Heart left ventricle (tissue), 16 donors: ENCODE measurements at regions not wholly inside any gene's neighbourhood (a gene's known extent, or its start where the extent isn't known, plus 50 kb on each side); places are given as distances from the start of the nearest gene placed in this dataset.

ENCODE experiments used
- ATAC-seq, 4 donors: fragments of 200-7000 bp; cut with Tn5 transposase; one replicate each; pipeline ENCODE4 v1.9.1; 2020 to 2022; ENCODE audit warnings: moderate library complexity in 4 of 4, mild to moderate bottlenecking in 3 of 4, moderate number of reproducible peaks in 1 of 4
- DNase-seq, 5 donors: peaks; one replicate each; pipeline ENCODE4 v3.0.0-alpha.2; 2020
- H3K27ac ChIP-seq, 12 donors: fragments of 200-600 bp; sonication (generic) in 4 of 12; one replicate each; pipeline versions ENCODE4 v1.5.0 to v1.8.0; 2016 to 2022; ENCODE audit warnings: mild to moderate bottlenecking in 2 of 12
- H3K27me3 ChIP-seq, 9 donors: fragments of 200-600 bp; sonication (generic) in 2 of 9; one replicate each; pipeline versions ENCODE4 v1.5.1 to v1.8.0; 2016 to 2022; ENCODE audit warnings: mild to moderate bottlenecking in 3 of 9
- H3K36me3 ChIP-seq, 9 donors: fragments of 200-600 bp; sonication (generic) in 2 of 9; one replicate each; pipeline versions ENCODE4 v1.5.0 to v1.8.0; 2018 to 2022; ENCODE audit warnings: mild to moderate bottlenecking in 2 of 9
- H3K4me1 ChIP-seq, 12 donors: fragments of 200-600 bp; sonication (generic) in 4 of 12; one replicate each; pipeline versions ENCODE4 v1.5.0 to v1.8.0; 2016 to 2022; ENCODE audit warnings: mild to moderate bottlenecking in 3 of 12
- H3K4me3 ChIP-seq, 12 donors: fragments of 200-600 bp; sonication (generic) in 4 of 12; one replicate each; pipeline versions ENCODE4 v1.5.0 to v1.8.0; 2017 to 2022; ENCODE audit warnings: mild to moderate bottlenecking in 9 of 12, moderate library complexity in 4 of 12
- H3K9me3 ChIP-seq, 12 donors: fragments of 200-600 bp; sonication (generic) in 4 of 12; one replicate each; pipeline versions ENCODE4 v1.5.0 to v1.8.0; 2016 to 2022; ENCODE audit warnings: mild to moderate bottlenecking in 1 of 12
- POLR2A ChIP-seq, 2 donors: fragments of 450-650 bp; IDR thresholded peaks; one replicate each; pipeline ENCODE4 v1.6.1; 2017; ENCODE audit warnings: antibody characterized with exemption in 2 of 2, mild to moderate bottlenecking in 2 of 2, moderate library complexity in 2 of 2
- WGBS, 4 donors: extraction: QIAGEN DNeasy Blood & Tissue Kit in 2 of 4; methylation state at CpG; one replicate each; pipeline versions ENCODE4 v1.1.5 to v1.1.7; 2013 to 2018; 5-methylcytosine and 5-hydroxymethylcytosine counted together
- intact Hi-C, 10 donors: fragments of 100-400 bp; cut with DNase I; formaldehyde crosslinking; loops; one replicate each; pipeline versions ENCODE4 v1.11.1 to v1.14.2; 2022
- TF ChIP-seq, protein P1 (sequence below), 12 donors: fragments of 200-600 bp; sonication (generic) in 4 of 12; IDR thresholded peaks; one replicate each; pipeline versions ENCODE4 v1.5.0 to v1.8.0; 2018 to 2022; ENCODE audit warnings: antibody characterized with exemption in 12 of 12, mild to moderate bottlenecking in 5 of 12
- donor health status: ischemic (EF 13 %, LVEDD 7.1; RV severe dilation, severe dysfunction).
- donor health status: healthy with polysubstance abuse.
- donor health status: DM: no; HTN: yes; CAD: no.
- donor health status: DM: no; HTN: no; CAD: no.
- donor health status: ischemic (EF 25% LVEDD 6.9; RV normal size, moderate dysfunction).
- donor health status: ischemic (EF 25% LVEDD 5.7; RV mildly dilated, moderate dysfunction).
- donor health status: healthy.
- donor health status: DM: yes; HTN: yes; CAD: no.
- donor health status: ischemic (EF 35%, LVEDD 5.7; RV mildly dilated, moderate dysfunction).
- donor health status: nonischemic (EF 11% LVEDD 7.7; RV severe dilation, severe dysfunction).
- donor health status: DM: yes; HTN: yes; CAD: no.
- donor health status: PGD.
- donor health status: ischemic (EF 29% LVEDD 5.4; RV normal size, mild dysfunction).
- donor health status: nonischemic (EF 23%, LVEDD 6.1; RV moderate dilation, normal function).

DNA sequence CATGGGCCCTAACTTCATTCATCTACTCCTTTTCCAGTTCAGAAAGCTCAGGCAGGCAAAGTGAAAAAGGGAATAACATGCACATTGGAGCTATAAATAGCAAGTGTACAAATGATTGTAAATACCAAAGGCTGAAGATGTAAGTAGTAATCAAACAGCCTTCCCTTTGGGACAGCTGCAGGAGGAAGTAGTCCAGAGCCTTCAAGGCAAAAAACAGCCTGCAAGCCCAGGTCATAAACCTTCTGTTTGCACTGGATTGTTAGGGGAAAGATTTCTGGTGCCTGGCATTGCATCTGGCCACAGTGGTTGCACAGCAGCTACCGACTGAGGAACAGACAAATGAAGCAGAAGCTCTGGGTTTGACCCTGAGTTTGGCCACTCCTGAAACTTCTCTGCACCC lies 98.6 kb upstream of the PMFBP1 start:
- Histone ChIP-seq H3K9me3 (no peaks in the 10 kb centered on the region), H3K27ac (no peak overlapping the region), H3K4me3 (no peak overlapping the region), H3K4me1 (no peaks in the 10 kb centered on the region), H3K27me3 (no peaks in the 10 kb centered on the region), H3K36me3 (no peaks in the 10 kb centered on the region)
- ATAC-seq: no peak
- intact Hi-C loops: no loop called here
- 45 to 73% (median 69%) methylated on average over 1 of the region's 1 CpG for WGBS, 4 donors
- DNase-seq: no peak
- TF ChIP-seq, protein P1, sequence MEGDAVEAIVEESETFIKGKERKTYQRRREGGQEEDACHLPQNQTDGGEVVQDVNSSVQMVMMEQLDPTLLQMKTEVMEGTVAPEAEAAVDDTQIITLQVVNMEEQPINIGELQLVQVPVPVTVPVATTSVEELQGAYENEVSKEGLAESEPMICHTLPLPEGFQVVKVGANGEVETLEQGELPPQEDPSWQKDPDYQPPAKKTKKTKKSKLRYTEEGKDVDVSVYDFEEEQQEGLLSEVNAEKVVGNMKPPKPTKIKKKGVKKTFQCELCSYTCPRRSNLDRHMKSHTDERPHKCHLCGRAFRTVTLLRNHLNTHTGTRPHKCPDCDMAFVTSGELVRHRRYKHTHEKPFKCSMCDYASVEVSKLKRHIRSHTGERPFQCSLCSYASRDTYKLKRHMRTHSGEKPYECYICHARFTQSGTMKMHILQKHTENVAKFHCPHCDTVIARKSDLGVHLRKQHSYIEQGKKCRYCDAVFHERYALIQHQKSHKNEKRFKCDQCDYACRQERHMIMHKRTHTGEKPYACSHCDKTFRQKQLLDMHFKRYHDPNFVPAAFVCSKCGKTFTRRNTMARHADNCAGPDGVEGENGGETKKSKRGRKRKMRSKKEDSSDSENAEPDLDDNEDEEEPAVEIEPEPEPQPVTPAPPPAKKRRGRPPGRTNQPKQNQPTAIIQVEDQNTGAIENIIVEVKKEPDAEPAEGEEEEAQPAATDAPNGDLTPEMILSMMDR (IDR thresholded peaks at IDR 0.05): no peak
- no peak for TF ChIP-seq POLR2A (IDR thresholded peaks at IDR 0.05)

DNA sequence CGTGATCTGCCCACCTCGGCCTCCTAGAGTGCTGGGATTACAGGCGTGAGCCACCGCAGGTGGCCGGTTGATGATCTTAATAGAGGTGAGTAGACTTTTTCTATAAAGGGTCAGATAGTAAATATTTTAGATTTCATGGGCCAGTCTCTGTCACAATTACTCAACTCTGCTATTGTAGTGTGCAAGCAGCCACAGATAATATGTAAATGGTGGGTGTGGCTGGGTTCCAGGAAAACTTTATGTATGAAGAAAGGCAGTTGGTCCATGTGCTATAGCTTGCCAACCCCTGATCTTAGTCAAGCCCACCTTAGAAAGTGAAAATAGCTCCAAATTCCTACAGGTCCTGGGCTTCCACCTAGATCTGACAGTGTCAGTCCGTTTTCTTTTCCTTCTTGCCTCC lies 94.9 kb upstream of the PMFBP1 start:
- intact Hi-C loops: no loop called here
- no peaks in the 10 kb centered on the region for H3K9me3 ChIP-seq
- ATAC-seq (no peak), DNase-seq (no peak)
- 80 to 95% (median 88%) methylated on average over 6 of the region's 6 CpGs for WGBS, 4 donors
- no peak overlapping the region for H3K4me3 ChIP-seq
- no peaks in the 10 kb centered on the region for H3K4me1 ChIP-seq
- TF ChIP-seq, protein P1 (IDR thresholded peaks at IDR 0.05): no peak
- no peak for TF ChIP-seq POLR2A (IDR thresholded peaks at IDR 0.05)
- H3K27ac ChIP-seq: no peak overlapping the region
- H3K36me3 ChIP-seq: no peaks in the 10 kb centered on the region
- H3K27me3 ChIP-seq: no peaks in the 10 kb centered on the region

DNA sequence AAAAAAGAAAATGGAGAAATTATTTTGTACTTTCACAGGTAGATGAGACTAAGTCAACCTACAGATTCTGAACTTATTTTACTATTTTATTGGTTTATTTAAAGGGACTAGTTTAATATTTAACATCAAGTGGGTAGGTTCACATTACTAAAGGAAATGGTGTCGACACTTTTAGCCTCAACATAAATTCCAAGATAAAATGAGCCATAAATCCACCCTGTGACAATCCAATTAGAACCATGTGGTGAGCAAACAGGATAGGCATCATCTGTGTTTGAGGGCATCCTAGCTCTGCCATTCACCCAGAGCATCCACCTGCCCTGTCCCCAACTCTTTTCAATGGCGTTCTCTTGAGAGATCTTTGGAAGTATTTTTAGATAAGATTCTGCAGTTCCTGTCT lies 92.8 kb upstream of the PMFBP1 start:
- Histone ChIP-seq H3K4me3 (no peak overlapping the region), H3K27me3 (no peaks in the 10 kb centered on the region), H3K4me1 (no peaks in the 10 kb centered on the region), H3K9me3 (no peaks in the 10 kb centered on the region), H3K27ac (no peak overlapping the region), H3K36me3 (no peaks in the 10 kb centered on the region)
- TF ChIP-seq POLR2A (IDR thresholded peaks at IDR 0.05): no peak
- TF ChIP-seq, protein P1 (IDR thresholded peaks at IDR 0.05): no peak
- WGBS, 4 donors: 84 to 89% (median 86%) methylated on average over 2 of the region's 2 CpGs
- DNase-seq: no peak
- no peak for ATAC-seq
- intact Hi-C loops: no loop called here

DNA sequence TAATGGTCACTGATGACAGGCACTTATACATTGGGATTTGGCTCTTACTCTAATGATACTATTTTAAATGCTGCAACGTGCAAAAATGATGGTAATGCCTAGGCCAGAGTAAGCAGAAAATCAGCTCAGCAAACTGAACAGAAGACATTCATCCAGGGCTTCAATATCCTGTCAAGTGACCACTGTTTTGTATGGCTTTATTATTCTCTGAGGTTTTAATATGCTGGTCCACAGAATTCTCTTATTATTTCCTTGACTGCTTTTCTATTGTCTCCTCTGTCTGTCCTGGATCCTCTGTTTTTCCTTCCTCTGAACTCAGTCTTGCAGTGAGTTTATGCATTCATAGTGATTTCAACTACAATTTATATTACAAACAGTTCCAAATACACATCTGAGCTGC lies 90.8 kb upstream of the PMFBP1 start:
- Histone ChIP-seq H3K9me3 (peaks cover 0 to 3% (median 0%) of the 10 kb centered on the region in 12 donors), H3K36me3 (no peaks in the 10 kb centered on the region), H3K4me1 (no peaks in the 10 kb centered on the region), H3K27me3 (no peaks in the 10 kb centered on the region), H3K4me3 (no peak overlapping the region), H3K27ac (no peak overlapping the region)
- ATAC-seq (no peak), DNase-seq (no peak)
- intact Hi-C loops: no loop called here
- WGBS, 4 donors: 53 to 88% (median 64%) methylated on average over 1 of the region's 1 CpG
- no peak for TF ChIP-seq POLR2A (IDR thresholded peaks at IDR 0.05)
- TF ChIP-seq, protein P1 (IDR thresholded peaks at IDR 0.05): no peak
